ENCODE measurements at regions not wholly inside any gene's neighbourhood (a gene's known extent, or its start where the extent isn't known, plus 50 kb on each side); places are given as distances from the start of the nearest gene placed in this dataset.
"Not testable (repeated sequence)": the region's sequence is repeated elsewhere in the genome, so short reads cannot be mapped to it uniquely, and the experiment has no call there.

DNA sequence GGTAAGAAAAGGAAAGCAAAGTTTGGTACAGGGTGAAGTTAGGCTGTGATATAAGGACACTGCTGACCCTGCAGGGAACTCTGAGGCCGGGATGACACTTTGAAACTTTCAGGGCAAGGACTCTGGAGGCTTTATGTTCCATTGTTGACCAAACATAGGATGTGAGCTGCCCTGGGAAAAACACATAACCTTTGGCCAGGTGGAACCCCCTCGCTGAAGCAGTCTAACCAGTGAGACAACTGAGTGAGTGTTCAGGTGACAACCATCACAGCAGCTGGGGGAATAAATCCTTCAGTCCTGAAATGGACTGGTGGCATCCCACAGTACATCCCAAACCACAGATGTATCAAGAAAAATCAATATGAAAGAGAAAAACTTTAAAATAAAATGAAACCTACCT is 280.9 kb upstream of the CDH2 start:
- no peak overlapping the region for H3K27ac ChIP-seq
- no peak for TF ChIP-seq CTCF (IDR thresholded peaks at IDR 0.05)
- no peak for DNase-seq (ENCODE audit: low spot score)
- no peak overlapping the region for H3K4me3 ChIP-seq

GRCh38 chr18:28455971-28456370 is 279.0 kb upstream of the CDH2 start:
- TF ChIP-seq CTCF (IDR thresholded peaks at IDR 0.05), result no peak
- no peak for DNase-seq (ENCODE audit: low spot score)
- H3K27ac ChIP-seq, result no peak overlapping the region
- H3K4me3 ChIP-seq, result no peak overlapping the region

DNA sequence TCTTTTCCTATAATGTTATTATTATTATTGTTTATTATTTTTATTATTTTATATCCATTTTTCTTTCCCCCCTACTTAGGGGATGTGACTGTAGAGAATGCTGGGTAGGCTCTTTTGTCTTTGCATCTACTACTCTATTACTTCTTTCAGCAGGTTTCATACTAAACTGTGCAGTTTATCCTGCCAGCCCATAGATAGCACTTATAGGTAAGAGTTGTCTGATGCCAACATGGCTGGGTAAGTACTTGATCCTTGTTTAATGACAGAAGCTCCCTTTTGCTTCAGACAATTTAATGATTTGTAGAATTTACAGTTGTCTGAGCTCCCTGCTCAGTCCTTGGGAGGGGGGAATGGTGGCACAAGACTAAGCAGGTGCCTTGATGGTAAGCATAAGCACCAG is 262.9 kb upstream of the CDH2 start:
- no peak for TF ChIP-seq CTCF (IDR thresholded peaks at IDR 0.05)
- DNase-seq (ENCODE audit: low spot score), result no peak
- Histone ChIP-seq H3K4me3 (no peak overlapping the region), H3K27ac (no peak overlapping the region)

DNA sequence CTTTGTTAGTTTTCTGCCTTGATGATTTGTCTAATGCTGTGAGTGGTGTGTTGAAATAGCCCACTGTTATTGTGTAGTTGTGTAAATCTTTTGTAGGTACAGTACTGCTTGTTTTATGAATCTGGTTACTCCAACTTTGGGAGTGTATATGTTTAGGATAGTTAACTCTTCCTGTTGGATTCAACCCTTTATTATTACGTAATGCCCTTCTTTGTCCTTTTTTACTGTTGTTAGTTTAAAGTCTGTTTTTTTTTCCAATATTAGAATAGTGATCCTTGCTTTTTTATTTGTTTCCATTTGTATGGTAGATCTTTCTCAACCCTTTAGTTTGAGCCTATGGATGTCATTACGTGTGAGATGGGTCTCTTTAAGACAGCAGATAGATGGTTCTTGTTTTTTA is 261.5 kb upstream of the CDH2 start:
- Histone ChIP-seq H3K27ac (no peak overlapping the region), H3K4me3 (no peak overlapping the region)
- TF ChIP-seq CTCF (IDR thresholded peaks at IDR 0.05), result no peak
- no peak for DNase-seq (ENCODE audit: low spot score)

DNA sequence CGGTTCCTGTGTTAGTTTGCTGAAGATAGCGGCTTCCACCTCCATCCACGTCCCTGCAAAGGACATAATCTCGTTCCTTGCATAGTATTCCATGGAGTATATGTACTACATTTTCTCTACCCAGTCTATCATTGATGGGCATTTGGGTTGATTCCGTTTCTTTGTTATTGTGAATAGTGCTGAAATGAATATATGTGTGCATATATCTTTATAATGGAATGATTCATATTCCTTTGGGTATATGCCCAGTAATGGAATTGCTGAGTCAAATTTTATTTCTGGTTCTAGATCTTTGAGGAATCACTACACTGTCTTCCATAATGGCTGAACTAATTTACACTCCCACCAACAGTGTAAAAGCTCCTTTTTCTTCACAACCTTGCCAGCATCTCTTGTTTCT is 255.4 kb upstream of the CDH2 start:
- TF ChIP-seq CTCF (IDR thresholded peaks at IDR 0.05), result no peak
- DNase-seq (ENCODE audit: low spot score), result no peak
- H3K27ac ChIP-seq, result no peak overlapping the region

GRCh38 chr18:28425886-28426285 is 249.0 kb upstream of the CDH2 start:
- Histone ChIP-seq H3K27ac (no peak overlapping the region), H3K4me3 (no peak overlapping the region)
- TF ChIP-seq CTCF (IDR thresholded peaks at IDR 0.05), result no peak
- no peak for DNase-seq (ENCODE audit: low spot score)

More for the DNA sequence above, 255.4 kb upstream of the CDH2 start:
- no peak overlapping the region for H3K4me3 ChIP-seq

DNA sequence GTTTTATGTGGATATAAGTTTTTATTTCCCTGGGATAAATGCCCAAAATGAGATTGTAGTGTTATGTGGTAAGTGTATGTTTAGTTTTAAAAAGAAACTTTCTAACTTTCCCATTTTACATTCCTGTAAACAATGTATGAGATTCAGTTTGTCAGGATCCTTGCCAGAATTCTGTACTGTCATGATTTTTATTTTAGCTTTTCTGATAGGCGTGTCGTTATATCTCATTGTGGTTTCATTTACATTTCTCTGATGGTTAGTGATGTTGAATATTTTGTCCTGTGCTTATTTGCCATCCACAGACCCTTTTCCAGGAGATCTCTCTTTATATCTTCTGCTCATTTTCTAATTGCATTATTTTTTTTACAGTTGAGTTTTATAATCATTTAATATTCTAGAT is 245.6 kb upstream of the CDH2 start:
- H3K4me3 ChIP-seq, result no peak overlapping the region
- no peak for DNase-seq (ENCODE audit: low spot score)
- no peak for TF ChIP-seq CTCF (IDR thresholded peaks at IDR 0.05)
- H3K27ac ChIP-seq, result no peak overlapping the region

DNA sequence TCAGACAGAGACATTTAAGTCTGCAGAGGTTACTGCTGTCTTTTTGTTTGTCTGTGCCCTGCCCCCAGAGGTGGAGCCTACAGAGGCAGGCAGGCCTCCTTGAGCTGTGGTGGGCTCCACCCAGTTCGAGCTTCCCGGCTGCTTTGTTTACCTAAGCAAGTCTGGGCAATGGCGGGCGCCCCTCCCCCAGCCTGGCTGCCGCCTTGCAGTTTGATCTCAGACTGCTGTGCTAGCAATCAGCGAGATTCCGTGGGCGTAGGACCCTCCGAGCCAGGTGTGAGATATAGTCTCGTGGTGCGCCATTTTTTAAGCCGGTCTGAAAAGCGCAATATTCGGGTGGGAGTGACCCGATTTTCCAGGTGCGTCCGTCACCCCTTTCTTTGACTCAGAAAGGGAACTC is 245.0 kb upstream of the CDH2 start:
- DNase-seq (ENCODE audit: low spot score); H3K4me3 ChIP-seq: not testable (repeated sequence)

More for the DNA sequence above, 245.0 kb upstream of the CDH2 start:
- H3K27ac ChIP-seq, result not testable (repeated sequence)
